Astrocyte (in vitro differentiated cells and primary cell): ENCODE measurements at regions not wholly inside any gene's neighbourhood (a gene's known extent, or its start where the extent isn't known, plus 50 kb on each side); places are given as distances from the start of the nearest gene placed in this dataset.

Experiments used
- DNase-seq: peaks from one replicate; pipeline ENCODE4 v3.0.0-alpha.2; 2010; ENCODE audit warnings: low read depth
- FAIRE-seq: peaks from 2 replicates; lab custom pipeline; 2011; peaks lifted over from hg19 to GRCh38; lab: Jason Lieb, UNC
- H2AFZ ChIP-seq: 2 replicates; pipeline ENCODE4 v1.6.0; 2012; ENCODE audit warnings: low read depth, low read length, inconsistent platforms
- H3K27ac ChIP-seq: 2 replicates; pipeline ENCODE4 v1.5.1; 2011; ENCODE audit warnings: low read depth, low read length, inconsistent platforms
- H3K27me3 ChIP-seq: 2 replicates; pipeline ENCODE4 v1.6.0; 2011; ENCODE audit warnings: low read length, inconsistent platforms; ENCODE audit not compliant: insufficient read depth
- H3K36me3 ChIP-seq: 2 replicates; pipeline ENCODE4 v1.5.1; 2011; ENCODE audit warnings: low read length, inconsistent platforms; ENCODE audit not compliant: insufficient read depth
- H3K4me1 ChIP-seq: 2 replicates; pipeline ENCODE4 v1.5.1; 2011; ENCODE audit warnings: low read length, inconsistent platforms; ENCODE audit not compliant: insufficient read depth
- H3K4me2 ChIP-seq: 2 replicates; pipeline ENCODE4 v1.6.0; 2012; ENCODE audit warnings: low read length, inconsistent platforms
- H3K4me3 ChIP-seq: 2 replicates; pipeline ENCODE4 v1.5.1; 2011; ENCODE audit warnings: low read depth, mild to moderate bottlenecking, low read length, inconsistent platforms; ENCODE audit not compliant: insufficient read depth
- H3K79me2 ChIP-seq: 2 replicates; pipeline ENCODE4 v1.6.0; 2012; ENCODE audit warnings: mild to moderate bottlenecking, low read length, inconsistent platforms; ENCODE audit not compliant: insufficient read depth
- H3K9ac ChIP-seq: 2 replicates; pipeline ENCODE4 v1.6.0; 2012; ENCODE audit warnings: mild to moderate bottlenecking, low read length, inconsistent platforms
- H3K9me3 ChIP-seq: 2 replicates; pipeline ENCODE4 v1.5.1; 2012; ENCODE audit warnings: low read depth, mild to moderate bottlenecking, low read length, inconsistent platforms; ENCODE audit not compliant: insufficient read depth
- H4K20me1 ChIP-seq: 2 replicates; pipeline ENCODE4 v1.6.0; 2012; ENCODE audit warnings: low read length, inconsistent platforms; ENCODE audit not compliant: insufficient read depth
- H3K27ac Mint-ChIP-seq: one replicate; pipeline ENCODE4 v1.8.0; 2021; ENCODE audit warnings: mild to moderate bottlenecking, mixed read lengths; ENCODE audit not compliant: unreplicated experiment
- H3K27me3 Mint-ChIP-seq: one replicate; pipeline ENCODE4 v1.8.0; 2021; ENCODE audit warnings: low read depth, mixed read lengths; ENCODE audit not compliant: unreplicated experiment
- H3K36me3 Mint-ChIP-seq: one replicate; pipeline ENCODE4 v1.8.0; 2021; ENCODE audit warnings: low read depth, mixed read lengths; ENCODE audit not compliant: unreplicated experiment
- H3K4me1 Mint-ChIP-seq: one replicate; pipeline ENCODE4 v1.8.0; 2021; ENCODE audit warnings: low read depth, mixed read lengths; ENCODE audit not compliant: unreplicated experiment
- H3K4me3 Mint-ChIP-seq: one replicate; pipeline ENCODE4 v1.8.0; 2021; ENCODE audit warnings: mild to moderate bottlenecking, moderate library complexity, mixed read lengths; ENCODE audit not compliant: unreplicated experiment
- H3K9me3 Mint-ChIP-seq: one replicate; pipeline ENCODE4 v1.8.0; 2021; ENCODE audit warnings: mild to moderate bottlenecking, mixed read lengths; ENCODE audit not compliant: unreplicated experiment
- EZH2 ChIP-seq: IDR thresholded peaks from 2 replicates; pipeline ENCODE4 v1.6.1; 2012; ENCODE audit warnings: mild to moderate bottlenecking, low read length, inconsistent platforms; ENCODE audit not compliant: insufficient read depth
- TF ChIP-seq, protein P1 (sequence below): IDR thresholded peaks from 2 replicates; pipeline ENCODE4 v1.5.1; 2011; ENCODE audit warnings: low read depth, mild to moderate bottlenecking, inconsistent platforms, low read length, moderate library complexity; ENCODE audit not compliant: insufficient read depth

DNA sequence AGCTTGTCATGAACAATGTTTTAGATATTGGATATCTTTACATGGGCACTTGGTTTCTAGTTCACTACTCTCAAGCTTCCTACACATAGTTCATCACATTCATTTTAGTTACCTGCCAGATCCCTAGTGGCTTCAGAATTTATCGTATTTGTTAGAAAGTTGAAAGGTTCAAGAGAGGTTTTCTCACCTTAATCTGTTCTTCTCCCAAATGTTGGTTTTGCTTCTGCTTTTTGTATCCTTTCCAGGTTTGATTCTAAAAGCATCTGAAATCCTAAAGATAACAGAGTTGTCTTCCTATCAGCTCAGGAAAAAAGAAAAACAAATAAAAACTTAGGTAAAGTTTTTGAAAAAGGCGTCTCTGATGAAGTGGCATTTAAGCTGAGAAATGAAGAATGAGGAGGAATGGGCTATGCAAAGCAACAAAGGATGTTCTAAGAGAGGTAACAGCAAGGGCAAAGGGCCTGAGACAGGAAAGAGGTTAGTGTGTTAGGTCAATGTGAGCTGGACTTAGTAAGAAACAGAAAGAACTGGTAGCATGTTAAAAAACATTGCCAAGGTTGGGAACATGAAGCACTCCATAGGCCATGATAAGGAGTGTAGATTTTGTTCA is 104.7 kb upstream of the CMC1 start:
- no peak for FAIRE-seq
- H3K27ac ChIP-seq, result no peak overlapping the region
- DNase-seq, result no peak
- H3K4me3 Mint-ChIP-seq, result no peak overlapping the region
- H3K4me2 ChIP-seq, result no peak overlapping the region
- H3K27me3 ChIP-seq, result no peaks in the 10 kb centered on the region
- no peaks in the 10 kb centered on the region for H3K36me3 Mint-ChIP-seq
- H3K9me3 Mint-ChIP-seq, result no peaks in the 10 kb centered on the region
- H3K27me3 Mint-ChIP-seq, result peaks cover 4% of the 10 kb centered on the region
- no peaks in the 10 kb centered on the region for H3K4me1 ChIP-seq
- H3K9me3 ChIP-seq, result no peaks in the 10 kb centered on the region
- no peak overlapping the region for H3K9ac ChIP-seq
- H3K27ac Mint-ChIP-seq, result no peak overlapping the region
- H4K20me1 ChIP-seq, result no peaks in the 10 kb centered on the region
- no peak overlapping the region for H3K4me3 ChIP-seq
- no peaks in the 10 kb centered on the region for H3K4me1 Mint-ChIP-seq
- no peaks in the 10 kb centered on the region for H3K36me3 ChIP-seq
- TF ChIP-seq, protein P1, sequence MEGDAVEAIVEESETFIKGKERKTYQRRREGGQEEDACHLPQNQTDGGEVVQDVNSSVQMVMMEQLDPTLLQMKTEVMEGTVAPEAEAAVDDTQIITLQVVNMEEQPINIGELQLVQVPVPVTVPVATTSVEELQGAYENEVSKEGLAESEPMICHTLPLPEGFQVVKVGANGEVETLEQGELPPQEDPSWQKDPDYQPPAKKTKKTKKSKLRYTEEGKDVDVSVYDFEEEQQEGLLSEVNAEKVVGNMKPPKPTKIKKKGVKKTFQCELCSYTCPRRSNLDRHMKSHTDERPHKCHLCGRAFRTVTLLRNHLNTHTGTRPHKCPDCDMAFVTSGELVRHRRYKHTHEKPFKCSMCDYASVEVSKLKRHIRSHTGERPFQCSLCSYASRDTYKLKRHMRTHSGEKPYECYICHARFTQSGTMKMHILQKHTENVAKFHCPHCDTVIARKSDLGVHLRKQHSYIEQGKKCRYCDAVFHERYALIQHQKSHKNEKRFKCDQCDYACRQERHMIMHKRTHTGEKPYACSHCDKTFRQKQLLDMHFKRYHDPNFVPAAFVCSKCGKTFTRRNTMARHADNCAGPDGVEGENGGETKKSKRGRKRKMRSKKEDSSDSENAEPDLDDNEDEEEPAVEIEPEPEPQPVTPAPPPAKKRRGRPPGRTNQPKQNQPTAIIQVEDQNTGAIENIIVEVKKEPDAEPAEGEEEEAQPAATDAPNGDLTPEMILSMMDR, result no peak
- TF ChIP-seq EZH2, result no peak
- H2AFZ ChIP-seq, result no peak overlapping the region
- H3K79me2 ChIP-seq, result no peaks in the 10 kb centered on the region

DNA sequence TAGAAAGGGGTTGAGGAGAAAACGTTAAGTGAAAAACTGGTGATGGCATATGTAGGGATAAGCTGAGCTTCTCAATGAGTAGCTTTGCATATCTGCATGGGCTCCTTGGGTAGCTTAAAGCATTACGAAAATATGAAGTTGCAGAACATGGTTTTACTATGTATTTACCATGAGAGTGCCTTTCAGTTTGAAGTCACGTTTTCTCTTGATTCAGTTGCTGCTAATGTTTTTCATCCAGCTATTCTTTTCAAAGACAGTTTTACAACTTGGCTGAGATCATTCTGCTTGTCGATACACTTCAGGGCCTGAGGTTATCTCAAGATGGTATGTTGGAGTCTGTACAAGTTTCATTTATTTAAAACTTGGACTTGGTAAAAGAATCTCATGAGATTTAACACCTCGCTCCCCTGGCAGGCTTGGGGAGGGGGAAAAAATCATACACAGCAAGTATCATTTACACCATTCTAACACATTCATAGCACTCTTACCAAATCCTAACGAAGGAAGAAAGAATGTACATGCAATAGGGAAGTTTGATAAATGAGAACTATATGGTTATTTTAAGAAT is 103.3 kb upstream of the CMC1 start:
- Histone ChIP-seq H3K9ac (no peak overlapping the region), H3K27ac (no peak overlapping the region), H3K9me3 (no peaks in the 10 kb centered on the region), H2AFZ (no peak overlapping the region), H3K27me3 (no peaks in the 10 kb centered on the region), H3K79me2 (no peaks in the 10 kb centered on the region), H3K4me2 (no peak overlapping the region), H3K4me3 (no peak overlapping the region), H3K4me1 (no peaks in the 10 kb centered on the region), H4K20me1 (no peaks in the 10 kb centered on the region), H3K36me3 (no peaks in the 10 kb centered on the region)
- FAIRE-seq (no peak), DNase-seq (no peak)
- no peaks in the 10 kb centered on the region for H3K36me3 Mint-ChIP-seq
- no peaks in the 10 kb centered on the region for H3K9me3 Mint-ChIP-seq
- no peak overlapping the region for H3K27ac Mint-ChIP-seq
- TF ChIP-seq, protein P1, result no peak
- TF ChIP-seq EZH2, result no peak
- H3K27me3 Mint-ChIP-seq, result peaks cover 4% of the 10 kb centered on the region
- H3K4me1 Mint-ChIP-seq, result no peaks in the 10 kb centered on the region
- no peak overlapping the region for H3K4me3 Mint-ChIP-seq

DNA sequence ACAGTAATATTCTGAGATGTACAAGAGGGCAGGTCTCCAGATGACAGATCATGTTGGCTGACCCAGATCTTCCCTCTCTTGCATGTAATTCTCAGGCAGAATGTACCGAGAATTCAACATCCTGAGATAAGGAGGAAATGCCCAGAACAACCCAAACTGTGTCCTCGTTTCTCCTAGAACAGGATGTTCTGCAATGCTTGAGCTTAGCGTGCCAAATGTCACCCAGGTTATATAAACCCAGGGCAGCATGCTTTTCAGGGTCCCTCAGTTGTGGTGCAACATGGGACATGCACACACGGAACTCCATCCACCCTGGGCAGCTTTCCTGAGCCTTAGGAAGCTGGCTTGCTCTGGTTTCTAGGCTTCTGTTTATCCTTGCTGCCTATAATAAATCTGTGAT is 102.1 kb upstream of the CMC1 start:
- no peak overlapping the region for H3K4me3 Mint-ChIP-seq

More for the DNA sequence above, 102.1 kb upstream of the CMC1 start:
- Mint-ChIP-seq H3K4me1 (no peaks in the 10 kb centered on the region), H3K27me3 (peaks cover 4% of the 10 kb centered on the region), H3K9me3 (no peaks in the 10 kb centered on the region), H3K36me3 (no peaks in the 10 kb centered on the region), H3K27ac (no peak overlapping the region)
- H3K27ac ChIP-seq, result no peak overlapping the region
- H3K79me2 ChIP-seq, result no peaks in the 10 kb centered on the region
- no peak overlapping the region for H3K4me2 ChIP-seq
- H3K9ac ChIP-seq, result no peak overlapping the region
- no peak overlapping the region for H3K4me3 ChIP-seq
- FAIRE-seq (no peak), DNase-seq (no peak)
- no peaks in the 10 kb centered on the region for H3K9me3 ChIP-seq
- no peaks in the 10 kb centered on the region for H3K36me3 ChIP-seq
- H4K20me1 ChIP-seq, result no peaks in the 10 kb centered on the region
- TF ChIP-seq, protein P1, result no peak
- no peak for TF ChIP-seq EZH2
- no peaks in the 10 kb centered on the region for H3K4me1 ChIP-seq
- H2AFZ ChIP-seq, result no peak overlapping the region
- no peaks in the 10 kb centered on the region for H3K27me3 ChIP-seq
